HepG2 (cell line): ENCODE measurements at regions not wholly inside any gene's neighbourhood (a gene's known extent, or its start where the extent isn't known, plus 50 kb on each side); places are given as distances from the start of the nearest gene placed in this dataset.

Experiments
- ATAC-seq: fragments of 200-7000 bp; cut with Tn5 transposase; 3 replicates; pipeline ENCODE4 v1.9.1; 2020; ENCODE audit warnings: mild to moderate bottlenecking, moderate library complexity
- BruUV-seq: library from RNA; stranded (reverse); fragments of 400-500 nt; replicated peaks from 2 replicates; lab custom pipeline; 2021; lab: Mats Ljungman, UMichigan
- CTCF ChIA-PET: fragments of 300-600 bp; formaldehyde crosslinking; extraction: SDS; loops from one replicate; lab custom pipeline; 2021; ENCODE audit warnings: low total read pairs, inconsistent platforms, low intra/inter-chr PET ratio; lab: Yijun Ruan, JAX
- POLR2A ChIA-PET: fragments of 350-600 bp; sonication (Branson Sonifier 250); formaldehyde crosslinking; loops from one replicate; lab custom pipeline; 2020; ENCODE audit warnings: antibody characterized with exemption, inconsistent platforms; lab: Yijun Ruan, JAX
- DNase-seq: peaks from one replicate; pipeline ENCODE4 v3.0.0-alpha.2; 2015; ENCODE audit warnings: low spot score
- FAIRE-seq: peaks from 3 replicates; lab custom pipeline; 2011; peaks lifted over from hg19 to GRCh38; lab: Jason Lieb, UNC
- H2AFZ ChIP-seq: one replicate; pipeline ENCODE4 v1.6.1; 2011; ENCODE audit warnings: low read length, inconsistent platforms
- H3K27ac ChIP-seq: fragments of 300-600 bp; 3 replicates; pipeline ENCODE4 v1.8.0; 2011; ENCODE audit warnings: mixed run types, mild to moderate bottlenecking, mixed read lengths, low read length, inconsistent platforms; ENCODE audit not compliant: insufficient read depth; ENCODE audit errors: extremely low read length
- H3K27me3 ChIP-seq, 2 experiments: fragments of 200-600 bp in 1 of 2; 2 replicates in 1 of 2; 3 replicates in 1 of 2; pipeline versions ENCODE4 v1.6.0 to v1.8.0; 2011; ENCODE audit warnings: low read length in 2 of 2, mild to moderate bottlenecking in 2 of 2, moderate library complexity in 2 of 2, inconsistent platforms in 1 of 2; ENCODE audit not compliant: insufficient read depth in 2 of 2, control insufficient read depth in 1 of 2
- H3K36me3 ChIP-seq, 2 experiments: fragments of 200-600 bp in 1 of 2; replicated peaks in 1 of 2; 2 replicates in 1 of 2; 3 replicates in 1 of 2; pipeline versions ENCODE4 v1.5.1 to v1.8.0; 2011; ENCODE audit warnings: low read length in 2 of 2, inconsistent platforms in 1 of 2; ENCODE audit not compliant: insufficient read depth in 2 of 2, control insufficient read depth in 1 of 2
- H3K4me1 ChIP-seq: 2 replicates; pipeline ENCODE4 v1.5.1; 2012; ENCODE audit warnings: low read length, inconsistent platforms; ENCODE audit not compliant: insufficient read depth
- H3K4me2 ChIP-seq: 2 replicates; pipeline ENCODE4 v1.6.0; 2011; ENCODE audit warnings: low read depth, low read length, inconsistent platforms
- H3K4me3 ChIP-seq, 3 experiments: fragments of 200-600 bp in 1 of 3; sonication (generic), shearing (Covaris generic) in 1 of 3; replicated peaks in 1 of 3; 2 replicates each; pipeline ENCODE4 v1.5.1; 2011 to 2016; ENCODE audit warnings: low read length in 3 of 3, inconsistent platforms in 2 of 3, low read depth in 2 of 3, mild to moderate bottlenecking in 2 of 3, control low read depth in 1 of 3, mixed read lengths in 1 of 3; ENCODE audit not compliant: insufficient read depth in 1 of 3
- H3K79me2 ChIP-seq: one replicate; pipeline ENCODE4 v1.6.1; 2011; ENCODE audit warnings: low read length, inconsistent platforms; ENCODE audit not compliant: insufficient read depth
- H3K9ac ChIP-seq: 2 replicates; pipeline ENCODE4 v1.6.0; 2011; ENCODE audit warnings: mild to moderate bottlenecking, low read depth, low read length, inconsistent platforms; ENCODE audit not compliant: insufficient read depth
- H3K9me3 ChIP-seq: 2 replicates; pipeline ENCODE4 v1.5.1; 2012; ENCODE audit warnings: mild to moderate bottlenecking, low read length
- H4K20me1 ChIP-seq: 2 replicates; pipeline ENCODE4 v1.6.0; 2011; ENCODE audit warnings: inconsistent platforms, mild to moderate bottlenecking, low read length, moderate library complexity; ENCODE audit not compliant: insufficient read depth
- BCLAF1 ChIP-seq: fragments of 450-650 bp; IDR thresholded peaks from 2 replicates; pipeline ENCODE4 v1.6.1; 2017; ENCODE audit warnings: mild to moderate bottlenecking
- NCOA1 ChIP-seq: sonication (generic); formaldehyde crosslinking; IDR thresholded peaks from 2 replicates; pipeline ENCODE4 v1.9.0; 2021; ENCODE audit warnings: missing genetic modification reagents
- PRMT3 ChIP-seq: sonication (generic); formaldehyde crosslinking; IDR thresholded peaks from 2 replicates; pipeline ENCODE4 v1.8.1; 2022; ENCODE audit warnings: low read depth, mild to moderate bottlenecking, moderate library complexity, missing genetic modification reagents, borderline replicate concordance
- RFX1 ChIP-seq: fragments of 450-650 bp; IDR thresholded peaks from 2 replicates; pipeline ENCODE4 v1.6.1; 2017
- RNF2 ChIP-seq: fragments of 450-650 bp; conservative IDR thresholded peaks from 2 replicates; pipeline ENCODE4 v1.6.1; 2016; ENCODE audit warnings: low read depth
- TMF1 ChIP-seq: sonication (generic); formaldehyde crosslinking; IDR thresholded peaks from 2 replicates; pipeline ENCODE4 v1.8.1; 2022; ENCODE audit warnings: low read depth, missing genetic modification reagents
- TRAFD1 ChIP-seq: sonication (generic); formaldehyde crosslinking; IDR thresholded peaks from 2 replicates; pipeline ENCODE4 v1.5.1; 2020; ENCODE audit warnings: missing genetic modification reagents, mild to moderate bottlenecking, borderline replicate concordance
- ZBTB38 ChIP-seq: sonication (generic); formaldehyde crosslinking; IDR thresholded peaks from 2 replicates; pipeline ENCODE4 v1.5.1; 2020; ENCODE audit warnings: mild to moderate bottlenecking, missing genetic modification reagents
- ZNF564 ChIP-seq: sonication (generic); formaldehyde crosslinking; IDR thresholded peaks from 2 replicates; pipeline ENCODE4 v1.8.1; 2023; ENCODE audit warnings: mild to moderate bottlenecking, missing genetic modification reagents
- WGBS: methylation state at CpG from one replicate; pipeline ENCODE4 v1.1.6; 2017; ENCODE audit warnings: low lambda C conversion rate; 5-methylcytosine and 5-hydroxymethylcytosine counted together
- in situ Hi-C: cut with HindIII; loops from 2 replicates; pipeline ENCODE4 v1.10.0; 2017; ENCODE audit warnings: low pct_unique_long_range_greater_than_20kb; ENCODE audit not compliant: extremely low pct_ligation_motif_present
- intact Hi-C: fragments of 100-400 bp; cut with micrococcal nuclease; formaldehyde crosslinking; loops from one replicate; pipeline ENCODE4 v1.10.0; 2022; ENCODE audit not compliant: unreplicated experiment
- TF ChIP-seq, protein P1 (sequence below): sonication (generic); formaldehyde crosslinking; IDR thresholded peaks from 2 replicates; pipeline ENCODE4 v1.8.0; 2022; ENCODE audit warnings: missing genetic modification reagents, mild to moderate bottlenecking, borderline replicate concordance

DNA sequence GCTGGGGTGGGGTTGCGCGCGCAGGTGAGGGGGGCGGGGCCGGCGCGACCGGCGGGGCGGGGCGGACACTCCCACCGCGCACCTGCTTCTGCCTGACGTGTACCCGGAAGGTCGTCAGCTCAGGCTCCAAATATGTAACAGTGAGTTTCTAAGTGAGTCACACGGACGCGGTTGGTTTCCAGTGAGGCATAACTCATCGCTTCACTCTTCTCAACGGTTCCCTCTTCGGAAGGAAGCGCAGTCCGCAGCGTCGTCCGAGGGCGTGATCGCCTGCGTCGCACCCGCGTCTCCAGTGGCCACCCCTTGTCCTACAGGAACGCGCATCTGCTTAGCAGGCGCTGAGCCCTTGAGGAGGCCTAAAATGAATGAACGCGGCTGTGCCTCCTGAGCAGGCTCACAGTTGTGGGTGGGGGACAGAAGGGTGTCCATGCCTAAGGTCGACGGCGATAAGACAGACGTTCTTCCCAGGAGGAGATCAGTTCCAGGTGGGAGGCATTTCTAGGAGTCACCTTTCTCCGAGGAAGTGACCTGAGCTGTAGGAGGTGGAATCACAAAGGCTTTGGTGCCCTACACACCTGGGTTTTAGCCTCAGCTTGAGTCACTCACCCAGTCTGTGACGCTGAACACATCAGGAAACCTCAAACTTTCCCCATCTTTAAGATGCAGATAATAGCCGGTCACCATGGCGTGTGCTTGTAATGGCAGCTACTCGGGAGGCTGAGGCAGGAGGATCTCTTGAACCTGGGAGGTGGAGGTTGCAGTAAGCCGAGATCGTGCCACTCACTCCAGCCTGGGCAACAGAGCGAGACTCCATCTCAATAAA lies 50.9 kb upstream of the EZR start:
- Histone ChIP-seq H3K9me3 (no peaks in the 10 kb centered on the region), H3K4me1 (no peaks in the 10 kb centered on the region), H4K20me1 (no peaks in the 10 kb centered on the region), H3K9ac (no peak overlapping the region), H3K4me3 (no peak overlapping the region), H3K36me3 (no peaks in the 10 kb centered on the region), H2AFZ (no peak overlapping the region), H3K4me2 (no peak overlapping the region), H3K79me2 (no peaks in the 10 kb centered on the region), H3K27me3 (peaks cover 0 to 6% of the 10 kb centered on the region in 2 experiments; a peak in 2 of 5 replicates), H3K27ac (no peak overlapping the region)
- ATAC-seq (no peak), FAIRE-seq (no peak), DNase-seq (no peak)
- CTCF ChIA-PET: no interaction called here
- in situ Hi-C loops: no loop called here
- no peak for TF ChIP-seq ZBTB38 (CRISPR knock-in tag)
- no peak for TF ChIP-seq TRAFD1 (CRISPR knock-in tag)
- no peak for TF ChIP-seq RNF2
- TF ChIP-seq PRMT3 (CRISPR knock-in tag): no peak
- TF ChIP-seq RFX1: no peak
- no peak for TF ChIP-seq ZNF564
- TF ChIP-seq BCLAF1: no peak
- TF ChIP-seq NCOA1: no peak
- no peak for TF ChIP-seq TMF1
- TF ChIP-seq, protein P1, sequence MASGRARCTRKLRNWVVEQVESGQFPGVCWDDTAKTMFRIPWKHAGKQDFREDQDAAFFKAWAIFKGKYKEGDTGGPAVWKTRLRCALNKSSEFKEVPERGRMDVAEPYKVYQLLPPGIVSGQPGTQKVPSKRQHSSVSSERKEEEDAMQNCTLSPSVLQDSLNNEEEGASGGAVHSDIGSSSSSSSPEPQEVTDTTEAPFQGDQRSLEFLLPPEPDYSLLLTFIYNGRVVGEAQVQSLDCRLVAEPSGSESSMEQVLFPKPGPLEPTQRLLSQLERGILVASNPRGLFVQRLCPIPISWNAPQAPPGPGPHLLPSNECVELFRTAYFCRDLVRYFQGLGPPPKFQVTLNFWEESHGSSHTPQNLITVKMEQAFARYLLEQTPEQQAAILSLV: no peak
- POLR2A ChIA-PET: no interaction called here
- BruUV-seq: no TSS peak
- intact Hi-C loops: no loop called here
- WGBS: 69% methylated on average over 48 of the region's 50 CpGs
